HEK293 (cell line): ENCODE measurements at regions not wholly inside any gene's neighbourhood (a gene's known extent, or its start where the extent isn't known, plus 50 kb on each side); places are given as distances from the start of the nearest gene placed in this dataset.

Experiments
- CTCF ChIA-PET: fragments of 350-600 bp; formaldehyde crosslinking; extraction: SDS; loops from one replicate; lab custom pipeline; 2021; ENCODE audit warnings: antibody characterized with exemption; lab: Yijun Ruan, JAX
- POLR2A ChIA-PET: fragments of 300-600 bp; formaldehyde crosslinking; extraction: SDS; loops from one replicate; lab custom pipeline; 2020; ENCODE audit warnings: antibody characterized with exemption, inconsistent platforms; lab: Yijun Ruan, JAX
- H3K27ac ChIP-seq: fragments of 200-500 bp; sonication (Bioruptor generic); 2 replicates; pipeline ENCODE4 v1.5.1; 2014; ENCODE audit warnings: low read depth, low read length, control low read depth, inconsistent platforms; ENCODE audit errors: extremely low read depth
- H3K36me3 ChIP-seq, 2 experiments: fragments of 200-500 bp in 1 of 2; sonication (Bioruptor generic) in 1 of 2; 1 replicate in 1 of 2; 2 replicates in 1 of 2; pipeline ENCODE4 v1.5.1; 2014 to 2017; ENCODE audit warnings: inconsistent platforms in 2 of 2, low read length in 2 of 2; ENCODE audit not compliant: control insufficient read depth in 2 of 2, insufficient read depth in 1 of 2
- H3K4me1 ChIP-seq: fragments of 200-500 bp; sonication (Bioruptor generic); 2 replicates; pipeline ENCODE4 v1.5.1; 2014; ENCODE audit warnings: mild to moderate bottlenecking, low read length, inconsistent platforms; ENCODE audit not compliant: control insufficient read depth, insufficient read depth
- H3K4me3 ChIP-seq: 2 replicates; pipeline ENCODE4 v1.5.1; 2011; ENCODE audit warnings: low read depth, mild to moderate bottlenecking, control low read depth, low read length, moderate library complexity
- H3K9me3 ChIP-seq: fragments of 200-500 bp; sonication (Bioruptor generic); 2 replicates; pipeline ENCODE4 v1.5.1; 2014; ENCODE audit warnings: low read depth, low read length, inconsistent platforms; ENCODE audit not compliant: control insufficient read depth, insufficient read depth
- OVOL3 ChIP-seq: fragments of 450-650 bp; formaldehyde crosslinking; IDR thresholded peaks from 2 replicates; pipeline ENCODE4 v1.5.1; 2016; ENCODE audit warnings: missing biosample characterization, missing genetic modification characterization
- RBAK ChIP-seq: fragments of 450-650 bp; formaldehyde crosslinking; IDR thresholded peaks from 2 replicates; pipeline ENCODE4 v1.5.1; 2016; ENCODE audit warnings: missing biosample characterization, missing genetic modification characterization
- SCRT1 ChIP-seq: fragments of 450-650 bp; formaldehyde crosslinking; IDR thresholded peaks from 2 replicates; pipeline ENCODE4 v1.5.1; 2016; ENCODE audit warnings: missing biosample characterization, missing genetic modification characterization, borderline replicate concordance
- TRIM28 ChIP-seq: IDR thresholded peaks from 2 replicates; pipeline ENCODE4 v1.6.1; 2011; ENCODE audit warnings: low read length, control low read depth, borderline replicate concordance
- TSHZ1 ChIP-seq: fragments of 450-650 bp; formaldehyde crosslinking; IDR thresholded peaks from 2 replicates; pipeline ENCODE4 v1.5.1; 2016; ENCODE audit warnings: missing biosample characterization, missing genetic modification characterization, borderline replicate concordance
- YY2 ChIP-seq: fragments of 450-650 bp; formaldehyde crosslinking; IDR thresholded peaks from 2 replicates; pipeline ENCODE4 v1.5.1; 2016; ENCODE audit warnings: missing biosample characterization, missing genetic modification characterization
- ZBTB20 ChIP-seq: fragments of 450-650 bp; formaldehyde crosslinking; IDR thresholded peaks from 2 replicates; pipeline ENCODE4 v1.5.1; 2016; ENCODE audit warnings: missing biosample characterization, missing genetic modification characterization
- ZBTB44 ChIP-seq: fragments of 450-650 bp; IDR thresholded peaks from 2 replicates; pipeline ENCODE4 v1.5.1; 2018; ENCODE audit warnings: missing biosample characterization, mild to moderate bottlenecking, missing genetic modification characterization
- ZBTB8A ChIP-seq: fragments of 450-650 bp; formaldehyde crosslinking; IDR thresholded peaks from 2 replicates; pipeline ENCODE4 v1.5.1; 2016; ENCODE audit warnings: missing biosample characterization, missing genetic modification characterization
- ZNF146 ChIP-seq: fragments of 450-650 bp; formaldehyde crosslinking; IDR thresholded peaks from 2 replicates; pipeline ENCODE4 v1.5.1; 2016; ENCODE audit warnings: missing biosample characterization, missing genetic modification characterization
- ZNF16 ChIP-seq: fragments of 450-650 bp; formaldehyde crosslinking; IDR thresholded peaks from 2 replicates; pipeline ENCODE4 v1.5.1; 2016; ENCODE audit warnings: low read depth, missing biosample characterization, missing genetic modification characterization
- ZNF169 ChIP-seq: fragments of 450-650 bp; formaldehyde crosslinking; IDR thresholded peaks from 2 replicates; pipeline ENCODE4 v1.5.1; 2016; ENCODE audit warnings: missing biosample characterization, missing genetic modification characterization
- ZNF223 ChIP-seq: fragments of 450-650 bp; formaldehyde crosslinking; IDR thresholded peaks from 2 replicates; pipeline ENCODE4 v1.5.1; 2016; ENCODE audit warnings: missing biosample characterization, missing genetic modification characterization
- ZNF362 ChIP-seq: fragments of 450-650 bp; formaldehyde crosslinking; IDR thresholded peaks from 2 replicates; pipeline ENCODE4 v1.5.1; 2016; ENCODE audit warnings: missing biosample characterization, missing genetic modification characterization
- ZNF391 ChIP-seq: fragments of 450-650 bp; formaldehyde crosslinking; IDR thresholded peaks from 2 replicates; pipeline ENCODE4 v1.5.1; 2016; ENCODE audit warnings: low read depth, missing biosample characterization, missing genetic modification characterization, borderline replicate concordance
- ZNF571 ChIP-seq: fragments of 450-650 bp; formaldehyde crosslinking; IDR thresholded peaks from 2 replicates; pipeline ENCODE4 v1.5.0; 2017; ENCODE audit warnings: missing biosample characterization, missing genetic modification characterization
- ZNF585B ChIP-seq: fragments of 450-650 bp; formaldehyde crosslinking; IDR thresholded peaks from 2 replicates; pipeline ENCODE4 v1.5.1; 2016; ENCODE audit warnings: missing biosample characterization, missing genetic modification characterization
- ZNF626 ChIP-seq: fragments of 450-650 bp; sonication (Bioruptor Pico); formaldehyde crosslinking; IDR thresholded peaks from 2 replicates; pipeline ENCODE4 v1.5.1; 2018; ENCODE audit warnings: missing biosample characterization, missing genetic modification characterization, inconsistent platforms
- ZNF692 ChIP-seq: fragments of 450-650 bp; formaldehyde crosslinking; IDR thresholded peaks from 2 replicates; pipeline ENCODE4 v1.5.1; 2016; ENCODE audit warnings: missing biosample characterization, missing genetic modification characterization
- ZNF707 ChIP-seq: fragments of 450-650 bp; formaldehyde crosslinking; IDR thresholded peaks from 2 replicates; pipeline ENCODE4 v1.5.1; 2016; ENCODE audit warnings: missing biosample characterization, missing genetic modification characterization
- ZNF843 ChIP-seq: fragments of 450-650 bp; formaldehyde crosslinking; IDR thresholded peaks from 2 replicates; pipeline ENCODE4 v1.5.1; 2016; ENCODE audit warnings: missing biosample characterization, missing genetic modification characterization

GRCh38 chr2:236333417-236334121 is 69.4 kb upstream of the ASB18 start (continued):
- TF ChIP-seq ZNF169 (tag by site-specific recombination) (no peak), ZNF626 (tag by site-specific recombination) (no peak), ZBTB8A (tag by site-specific recombination) (no peak), ZNF843 (tag by site-specific recombination) (no peak)

- CTCF ChIA-PET: interaction anchor here (1.0 kb wide), 1 partner anchor 65 kb away, joined by 3 read pairs; no protein-coding TSS in a partner anchor
- TF ChIP-seq ZBTB20 (tag by site-specific recombination) (no peak), SCRT1 (tag by site-specific recombination) (no peak), ZNF571 (tag by site-specific recombination) (no peak), ZNF391 (tag by site-specific recombination) (no peak), ZNF843 (tag by site-specific recombination) (no peak), ZNF223 (tag by site-specific recombination) (no peak), ZNF362 (tag by site-specific recombination) (no peak), ZNF16 (tag by site-specific recombination) (no peak), RBAK (tag by site-specific recombination) (no peak), ZNF146 (no peak), TRIM28 (no peak), ZNF585B (tag by site-specific recombination) (no peak)
- H3K9me3 ChIP-seq: no peaks in the 10 kb centered on the region
- no peak overlapping the region for H3K27ac ChIP-seq
- H3K36me3 ChIP-seq: no peaks in the 10 kb centered on the region
- H3K4me3 ChIP-seq: no peak overlapping the region
- POLR2A ChIA-PET: no interaction called here
- H3K4me1 ChIP-seq: no peaks in the 10 kb centered on the region
Measured at GRCh38 chr2:236334122-236334876, 70.1 kb upstream of the ASB18 start.

- POLR2A ChIA-PET: no interaction called here
Measured at GRCh38 chr2:236335696-236336574, 71.7 kb upstream of the ASB18 start.

More at GRCh38 chr2:236335696-236336574, 71.7 kb upstream of the ASB18 start:
- H3K27ac ChIP-seq: no peak overlapping the region
- no peaks in the 10 kb centered on the region for H3K36me3 ChIP-seq
- H3K9me3 ChIP-seq: no peaks in the 10 kb centered on the region
- no peak for TF ChIP-seq ZNF692 (tag by site-specific recombination)
- no peak for TF ChIP-seq OVOL3 (tag by site-specific recombination)
- no peak for TF ChIP-seq ZNF707
- no peak for TF ChIP-seq ZBTB8A (tag by site-specific recombination)
- TF ChIP-seq YY2: no peak
- no peak for TF ChIP-seq TSHZ1 (tag by site-specific recombination)
- TF ChIP-seq ZBTB44 (tag by site-specific recombination): no peak
- CTCF ChIA-PET: interaction anchor here (0.6 kb wide), 1 partner anchor 318 kb away, joined by 3 read pairs; no protein-coding TSS in a partner anchor
- no peaks in the 10 kb centered on the region for H3K4me1 ChIP-seq
- H3K4me3 ChIP-seq: no peak overlapping the region
